Middle frontal gyrus (tissue), 1 donor: ENCODE measurements at regions not wholly inside any gene's neighbourhood (a gene's known extent, or its start where the extent isn't known, plus 50 kb on each side); places are given as distances from the start of the nearest gene placed in this dataset.

Experiments used
- DNase-seq: peaks from one replicate; pipeline ENCODE4 v3.0.0-alpha.2; 2015; ENCODE audit warnings: low spot score; ENCODE audit errors: extremely low spot score

GRCh38 chr5:68479524-68479923, 264.0 kb downstream of the PIK3R1 start:
- no peak for DNase-seq

- DNase-seq: peak; percentile 41
These were observed 264.9 kb downstream of the PIK3R1 start for GRCh38 chr5:68480335-68480940.

- DNase-seq: peak; percentile 75
These were observed 266.6 kb downstream of the PIK3R1 start for GRCh38 chr5:68482199-68482598.

GRCh38 chr5:68484307-68485068, 268.9 kb downstream of the PIK3R1 start:
- no peak for DNase-seq

DNA sequence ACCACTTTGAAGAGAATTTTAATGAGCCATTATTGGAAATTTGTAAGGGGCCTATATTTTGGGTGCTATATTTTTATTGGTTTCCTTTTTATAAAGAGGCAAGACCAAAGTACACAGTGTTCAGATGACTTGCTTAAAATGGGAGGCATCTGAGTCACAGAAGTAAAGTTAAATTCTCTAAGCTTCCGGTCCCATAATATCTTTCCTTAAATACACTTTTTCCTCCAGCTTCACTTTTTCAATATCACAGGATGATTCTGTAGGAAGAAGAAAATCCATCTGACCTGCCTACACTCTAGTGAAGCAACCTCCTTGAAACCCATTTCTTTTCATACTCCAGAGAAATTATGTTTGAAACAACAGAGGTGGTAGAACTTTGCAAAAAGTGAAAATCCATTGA, 274.0 kb downstream of the PIK3R1 start:
- no peak for DNase-seq

- no peak for DNase-seq
These were observed 274.9 kb downstream of the PIK3R1 start for GRCh38 chr5:68490406-68490805.

DNA sequence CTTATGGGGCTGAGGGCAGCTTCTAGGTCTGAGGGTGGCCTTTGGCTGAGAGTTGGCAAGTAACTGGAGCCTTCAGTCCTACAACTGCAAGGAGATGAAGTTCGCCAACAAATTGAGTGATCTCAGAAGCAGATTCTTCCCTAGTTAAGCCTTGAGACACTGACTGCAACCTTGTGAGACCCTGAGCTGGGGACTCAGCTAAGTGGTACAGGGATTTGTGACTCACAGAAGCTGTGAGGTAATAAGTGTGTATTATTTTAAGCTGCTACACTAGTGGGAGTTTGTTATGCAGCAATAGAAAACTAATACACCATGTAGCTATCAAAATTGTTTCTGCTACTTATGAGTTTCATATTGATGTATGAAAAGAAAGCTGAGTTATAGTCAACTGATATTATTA, 279.2 kb downstream of the PIK3R1 start:
- DNase-seq: no peak

DNA sequence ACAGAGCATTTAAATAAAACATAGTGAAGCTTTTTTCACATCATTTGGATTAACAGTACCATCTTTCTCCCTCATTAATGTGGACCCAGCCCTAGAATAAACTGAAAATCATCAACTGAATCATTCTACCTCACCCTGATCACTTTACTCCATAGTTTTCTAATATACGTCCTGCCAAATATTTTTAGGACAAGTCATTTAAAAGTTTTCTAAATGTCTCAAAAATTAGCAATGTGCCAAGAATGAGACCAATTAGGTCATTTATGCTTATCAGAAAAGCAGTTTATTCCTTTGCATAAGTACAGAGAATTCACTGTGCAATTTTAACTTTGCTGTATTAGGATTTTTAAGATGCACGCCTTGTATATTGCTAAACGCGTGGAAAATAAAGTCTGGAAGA, 284.4 kb downstream of the PIK3R1 start:
- no peak for DNase-seq

GRCh38 chr5:68500813-68501212, 285.3 kb downstream of the PIK3R1 start:
- no peak for DNase-seq

DNA sequence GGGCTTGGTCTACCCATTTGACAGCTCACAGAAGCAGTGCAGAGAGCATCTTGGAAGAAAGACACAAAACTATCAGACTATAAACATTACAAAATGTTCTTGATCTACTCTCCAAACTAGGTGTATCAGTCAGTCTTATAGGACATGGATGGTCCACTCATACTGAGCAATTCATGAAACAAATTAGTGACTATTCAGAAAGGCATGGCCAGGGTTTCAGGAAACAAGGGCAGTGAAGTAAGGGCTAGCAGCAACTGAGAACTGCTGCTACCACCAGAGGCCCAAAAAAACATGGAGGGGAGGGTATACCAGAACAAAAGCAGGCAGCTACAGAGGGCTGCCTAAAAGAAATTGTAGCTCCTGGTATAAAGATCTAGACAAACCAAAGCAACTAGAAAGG, 287.0 kb downstream of the PIK3R1 start:
- no peak for DNase-seq

- DNase-seq: no peak
These were observed 288.8 kb downstream of the PIK3R1 start for GRCh38 chr5:68504306-68504705.

- DNase-seq: no peak
These were observed 290.6 kb downstream of the PIK3R1 start for GRCh38 chr5:68505917-68506860.

DNA sequence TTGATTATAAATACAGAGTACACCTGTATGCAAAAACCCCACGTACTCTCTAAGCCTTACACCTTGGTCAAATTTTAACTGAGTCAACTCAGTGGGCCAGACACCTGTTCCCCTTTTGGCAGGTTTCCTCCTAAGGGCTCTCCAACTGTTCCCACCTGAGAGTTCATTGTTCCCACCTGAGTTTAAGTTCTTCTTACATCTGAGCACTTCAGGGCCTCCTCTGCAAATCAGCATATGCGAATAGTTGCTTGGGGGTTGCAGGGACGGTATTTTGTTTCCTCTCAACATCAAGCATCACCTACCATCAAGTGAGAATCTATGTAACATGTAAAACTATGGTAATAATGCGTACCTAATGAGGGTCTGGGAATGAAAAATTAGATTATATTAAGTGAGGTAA, 300.0 kb downstream of the PIK3R1 start:
- no peak for DNase-seq

DNA sequence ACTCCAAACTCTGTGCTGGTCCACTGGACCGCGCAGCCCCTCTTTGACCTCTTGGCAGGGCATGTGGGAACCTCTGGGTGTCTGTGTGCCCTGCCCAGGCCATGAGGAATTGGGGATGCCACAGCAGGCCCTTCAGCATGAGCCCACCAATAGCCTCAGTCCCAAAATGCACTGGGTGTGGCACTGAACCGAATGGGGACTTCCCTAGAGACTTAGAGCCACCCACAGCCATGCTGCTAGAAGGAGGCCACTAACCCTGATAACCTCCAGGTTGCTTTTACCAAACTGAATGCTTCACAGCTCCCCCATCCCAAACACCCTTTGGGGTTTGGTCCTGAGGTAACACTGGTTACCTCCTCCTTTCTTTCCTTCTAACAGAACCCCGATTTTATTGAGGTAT, 302.7 kb downstream of the PIK3R1 start:
- DNase-seq: no peak

GRCh38 chr5:68519143-68519542, 303.6 kb downstream of the PIK3R1 start:
- no peak for DNase-seq

- DNase-seq: no peak
These were observed 306.2 kb downstream of the PIK3R1 start for GRCh38 chr5:68521776-68522175.

- no peak for DNase-seq
These were observed 307.3 kb downstream of the PIK3R1 start for GRCh38 chr5:68522863-68523262.

- DNase-seq: no peak
These were observed 313.3 kb downstream of the PIK3R1 start for GRCh38 chr5:68528821-68529273.

DNA sequence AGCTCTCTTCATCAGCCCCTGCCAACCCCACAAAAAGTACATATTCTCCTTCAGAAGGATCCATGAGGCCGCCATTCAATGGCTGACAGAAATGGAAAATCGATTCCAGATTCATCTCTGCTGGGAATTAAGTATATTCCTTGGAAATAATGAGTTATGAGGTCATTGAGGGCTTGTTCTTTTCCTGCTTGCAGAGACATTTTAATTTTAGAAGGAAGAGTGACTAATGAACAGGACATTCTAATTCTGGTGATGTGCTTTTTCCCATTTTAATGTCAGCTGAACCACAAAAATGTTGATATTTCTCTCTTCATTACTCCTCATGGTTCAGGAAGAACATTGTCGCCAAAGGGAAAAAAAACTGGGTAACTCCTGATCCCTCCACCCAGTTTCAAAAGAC, 314.0 kb downstream of the PIK3R1 start:
- DNase-seq: no peak

- DNase-seq: no peak
These were observed 316.4 kb downstream of the PIK3R1 start for GRCh38 chr5:68531970-68532369.

DNA sequence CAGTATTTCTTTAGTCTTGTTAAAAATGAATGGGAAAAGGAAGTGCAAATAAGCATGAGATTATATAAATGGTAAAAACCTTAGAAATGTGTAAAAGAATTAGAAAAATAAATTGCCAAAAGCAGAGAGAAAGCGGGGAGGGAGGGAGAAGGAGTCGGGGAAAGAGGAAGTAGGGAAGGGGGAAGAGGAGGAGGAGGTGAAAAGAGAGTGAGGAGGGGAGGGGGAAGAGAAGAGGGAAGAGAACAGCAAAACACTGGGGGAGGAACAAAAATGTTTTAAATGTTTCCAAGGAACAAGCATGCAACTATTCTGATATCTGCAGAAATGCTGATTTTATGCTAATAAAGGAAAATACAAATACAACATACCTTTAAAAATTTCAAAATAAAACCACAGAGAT, 317.5 kb downstream of the PIK3R1 start:
- no peak for DNase-seq

GRCh38 chr5:68533571-68534084, 318.1 kb downstream of the PIK3R1 start:
- DNase-seq: no peak
